Medulla oblongata (tissue), 1 donor: ENCODE measurements at regions not wholly inside any gene's neighbourhood (a gene's known extent, or its start where the extent isn't known, plus 50 kb on each side); places are given as distances from the start of the nearest gene placed in this dataset.
"Not testable (repeated sequence)": the region's sequence is repeated elsewhere in the genome, so short reads cannot be mapped to it uniquely, and the experiment has no call there.

ENCODE experiments used
- DNase-seq: peaks from one replicate; pipeline ENCODE4 v3.0.0-alpha.2; 2015; ENCODE audit errors: extremely low spot score

DNA sequence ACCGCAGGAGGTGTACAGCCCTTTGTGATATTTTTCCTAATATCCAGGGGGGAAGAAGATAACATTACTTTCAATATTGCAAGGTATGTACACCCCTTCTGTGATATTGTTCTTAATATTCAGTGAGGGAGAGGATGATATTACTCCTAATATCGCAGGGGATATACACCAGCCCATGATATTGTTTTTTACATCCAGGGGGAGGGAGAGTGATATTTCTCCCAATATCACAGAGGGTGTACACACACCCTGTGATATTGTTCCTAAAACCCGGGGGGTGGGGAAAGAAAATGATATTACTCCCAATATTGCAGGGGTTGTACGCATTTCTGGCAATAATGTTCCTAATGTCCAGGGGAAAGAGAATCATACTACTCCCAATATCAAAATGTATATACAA lies 58.0 kb upstream of the SLC25A48 start:
- no peak for DNase-seq

DNA sequence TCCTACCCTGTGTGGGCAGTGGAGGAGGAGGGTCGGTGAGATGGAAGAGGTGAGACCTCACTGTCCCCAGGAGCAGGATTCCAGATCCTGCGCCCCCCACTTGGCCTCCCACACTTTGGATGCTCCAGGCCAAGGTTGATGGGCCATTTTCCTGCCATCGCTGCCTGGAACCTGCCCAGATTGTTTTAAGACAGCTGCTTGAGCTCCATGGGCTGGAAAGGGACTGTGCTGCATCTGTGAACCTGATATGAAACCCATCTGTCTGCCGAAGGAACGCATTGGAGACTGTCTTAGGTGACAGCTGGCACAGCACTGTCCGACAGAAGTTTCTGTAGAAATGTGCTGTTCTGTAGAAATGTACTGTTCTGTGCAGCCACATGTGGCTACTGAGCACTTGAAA lies 72.7 kb upstream of the SLC25A48 start:
- no peak for DNase-seq

DNA sequence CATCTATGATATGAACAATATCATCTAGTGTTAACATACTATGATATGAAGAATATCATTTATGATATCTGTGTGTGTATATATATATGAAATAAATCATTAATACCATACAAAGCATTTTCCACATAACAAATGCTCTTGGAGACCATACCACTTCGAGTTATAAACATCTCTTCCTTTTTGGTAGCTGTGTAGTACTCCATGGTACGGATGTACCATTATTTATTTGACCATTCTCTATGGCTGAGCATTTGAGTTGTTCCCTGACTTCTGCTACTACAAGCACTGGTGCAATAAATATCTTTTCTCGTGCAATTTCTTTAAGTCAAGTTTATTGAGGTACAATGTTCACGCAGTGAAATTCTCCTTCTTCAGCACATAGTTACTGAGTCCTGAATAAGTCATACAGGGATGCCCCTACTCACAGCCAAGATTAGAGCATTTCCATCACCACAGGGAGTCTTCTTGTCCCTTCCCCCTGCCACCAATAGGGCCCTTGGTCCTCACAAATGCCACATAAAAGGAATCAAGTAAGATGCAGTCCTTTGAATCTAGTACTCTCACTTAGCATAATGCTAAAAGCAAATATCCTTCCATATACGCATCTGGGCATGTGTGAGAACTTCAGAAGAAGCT lies 75.2 kb upstream of the SLC25A48 start:
- no peak for DNase-seq

DNA sequence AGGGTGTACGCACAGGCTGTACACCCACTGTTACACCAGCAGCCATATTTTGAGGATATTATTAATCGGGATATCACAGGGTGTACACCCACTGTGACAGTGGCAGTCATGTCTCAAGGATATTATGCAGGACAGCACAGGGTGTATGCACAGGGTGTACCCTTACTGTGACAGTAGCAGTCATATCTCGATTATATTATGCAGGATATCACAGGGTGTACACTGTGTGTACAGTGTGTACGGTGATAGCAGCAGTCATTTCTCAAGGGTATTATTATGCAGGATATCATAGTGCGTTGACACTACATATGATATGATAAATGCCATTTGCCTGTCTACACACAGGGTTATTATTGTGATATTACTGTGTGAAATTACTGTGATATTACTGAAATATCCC lies 80.5 kb upstream of the SLC25A48 start:
- DNase-seq: no peak

DNA sequence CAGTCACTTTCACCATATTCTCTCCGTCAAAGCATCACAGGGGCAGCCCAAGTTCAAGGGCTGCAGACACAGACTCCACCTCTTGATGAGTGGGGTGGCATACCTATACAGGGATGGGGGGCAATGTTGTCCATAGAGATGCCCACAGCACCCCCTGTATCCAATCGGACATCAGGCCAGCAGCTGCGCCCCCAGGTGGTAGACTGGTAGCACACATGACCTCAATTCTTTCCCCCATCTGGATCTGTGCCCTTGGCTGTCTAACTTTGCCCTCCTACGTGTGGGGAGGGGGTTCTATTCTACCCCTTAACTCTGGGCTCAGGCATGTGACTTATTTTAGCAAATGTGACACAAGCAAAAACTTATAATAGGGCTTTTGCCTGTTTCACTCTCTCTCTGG lies 84.0 kb upstream of the SLC25A48 start:
- no peak for DNase-seq

DNA sequence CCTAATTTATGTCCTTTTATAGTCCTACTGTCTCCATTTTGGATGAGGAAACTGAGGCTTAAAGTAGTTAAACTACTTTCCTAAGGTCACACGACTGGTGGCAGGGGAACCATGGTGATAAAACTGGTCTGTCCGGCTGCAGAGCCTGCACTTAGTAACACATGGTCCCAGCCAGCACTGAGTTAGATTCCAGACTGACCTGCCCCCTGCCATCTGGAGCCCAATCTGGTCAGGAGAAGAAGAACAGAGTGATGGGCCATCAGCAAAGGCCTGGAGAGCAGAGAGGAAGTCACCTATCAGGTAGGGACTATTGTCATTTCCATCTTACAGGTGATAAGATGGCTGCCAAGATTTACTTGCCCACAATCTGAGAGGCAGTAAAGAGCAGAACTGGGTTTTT lies 86.6 kb upstream of the SLC25A48 start:
- DNase-seq: no peak

DNA sequence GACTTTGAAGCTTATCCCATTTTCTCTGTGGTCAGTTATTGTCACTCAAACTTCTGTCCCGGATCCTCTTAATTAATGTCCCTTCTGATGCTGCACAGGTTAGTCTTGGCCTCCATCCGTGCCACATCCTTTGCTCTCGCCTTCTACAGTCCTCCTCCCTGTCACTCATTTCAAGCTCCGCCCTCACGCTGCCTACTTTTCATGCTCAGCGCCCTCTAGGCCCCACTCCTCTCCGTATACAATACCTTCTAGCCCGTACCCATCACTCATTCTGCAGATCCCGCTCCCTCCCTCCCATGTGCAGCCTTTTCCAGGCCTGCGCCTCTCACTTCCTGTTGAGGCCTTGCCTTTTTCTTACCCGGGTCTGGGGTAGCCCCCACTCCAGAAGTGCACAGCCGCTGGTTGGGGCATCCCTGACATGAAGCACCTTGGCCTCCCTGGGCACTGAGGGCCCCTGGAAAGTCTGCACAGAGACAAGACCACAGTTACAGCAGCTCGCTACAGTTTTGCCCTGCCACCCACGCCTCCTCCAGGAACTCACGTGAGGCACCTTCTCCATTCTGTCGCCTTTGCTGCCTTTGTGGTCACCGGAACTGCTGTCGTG lies 88.5 kb upstream of the SLC25A48 start:
- no peak for DNase-seq

DNA sequence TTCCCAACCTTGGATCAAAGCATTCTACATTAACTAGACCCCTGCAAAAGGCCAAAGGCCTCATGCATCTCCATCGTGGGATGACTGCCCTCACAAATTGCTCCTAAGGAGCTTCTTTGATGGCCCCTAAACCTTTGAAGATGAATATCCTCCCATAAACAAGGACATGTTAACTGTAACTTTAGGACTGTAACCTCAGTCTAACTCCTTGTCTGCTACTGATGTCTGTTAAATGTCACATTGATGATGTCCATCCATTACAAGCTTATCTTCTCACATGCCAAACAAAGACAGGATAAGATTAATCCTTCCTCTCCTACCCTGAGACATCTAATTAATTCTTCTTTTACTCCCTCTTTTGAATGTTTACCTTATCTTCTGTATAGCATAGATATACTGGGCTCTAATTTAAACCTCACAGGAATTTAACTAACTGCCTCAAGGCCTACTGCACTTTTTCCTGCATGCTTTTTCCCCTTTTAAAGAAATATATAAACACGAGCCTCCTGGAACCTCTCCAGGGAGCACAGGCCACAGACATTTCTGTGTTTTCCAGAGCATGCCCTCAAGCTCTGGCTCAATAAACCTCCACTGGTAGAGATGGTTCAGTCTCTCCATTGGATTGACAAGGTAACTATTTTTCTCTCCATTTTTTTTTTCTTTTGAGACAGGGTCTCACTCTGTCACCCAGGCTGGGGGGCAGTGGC lies 90.6 kb upstream of the SLC25A48 start:
- DNase-seq: no peak

DNA sequence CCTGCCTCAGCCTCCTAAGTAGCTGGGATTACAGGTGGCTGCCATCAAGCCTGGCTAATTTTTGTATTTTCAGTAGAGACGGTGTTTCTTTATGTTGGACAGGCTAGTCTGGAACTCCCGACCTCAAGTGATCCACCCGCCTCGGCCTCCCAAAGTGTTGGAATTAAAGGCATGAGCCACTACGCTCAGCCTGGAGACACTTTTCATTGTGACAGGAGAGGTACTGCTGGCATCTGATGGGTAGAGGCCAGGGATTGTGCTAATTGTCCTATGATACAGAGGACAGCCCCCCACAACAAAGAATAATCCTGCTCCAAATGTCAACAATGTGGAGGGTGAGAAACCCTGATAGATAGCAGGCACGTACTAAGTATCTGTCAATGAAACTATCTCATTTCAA lies 91.3 kb upstream of the SLC25A48 start:
- DNase-seq: no peak

DNA sequence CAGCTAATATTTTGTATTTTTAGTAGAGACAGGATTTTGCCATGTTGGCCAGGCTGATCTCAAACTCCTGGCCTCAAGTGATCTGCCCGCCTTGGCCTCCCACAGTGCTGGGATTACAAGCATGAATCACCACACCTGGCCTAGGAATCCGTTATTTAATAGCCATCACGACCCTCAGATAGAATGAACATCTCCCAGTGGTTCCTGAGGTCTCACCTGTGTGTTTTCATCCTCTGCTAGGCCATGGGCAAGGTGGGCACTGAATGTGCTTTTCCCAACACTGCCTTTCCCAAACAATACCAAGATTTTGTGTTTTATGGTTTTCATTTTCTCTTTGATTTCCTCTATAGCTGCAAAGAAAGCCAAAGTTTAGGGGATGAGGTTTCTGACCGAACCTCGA lies 92.2 kb upstream of the SLC25A48 start:
- not testable (repeated sequence) for DNase-seq

DNA sequence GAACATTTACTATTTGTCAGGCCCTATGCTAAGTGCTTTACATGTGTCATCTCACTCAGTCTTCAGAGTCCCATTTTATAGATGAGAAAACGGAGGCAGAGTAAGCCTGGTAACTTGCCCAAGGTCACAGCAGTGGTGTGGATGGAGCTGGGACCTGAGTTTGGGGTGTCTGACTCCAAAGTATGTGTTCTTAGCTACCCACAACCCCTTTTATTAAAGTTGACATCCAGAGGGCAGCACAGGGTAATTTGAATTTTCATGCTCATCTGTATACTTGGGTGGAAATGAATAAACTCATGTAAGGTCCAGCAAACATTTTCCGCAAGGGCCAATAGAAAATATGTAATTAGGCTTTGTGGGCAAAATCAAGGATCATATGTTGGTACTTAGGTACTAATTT lies 93.4 kb upstream of the SLC25A48 start:
- DNase-seq: no peak

DNA sequence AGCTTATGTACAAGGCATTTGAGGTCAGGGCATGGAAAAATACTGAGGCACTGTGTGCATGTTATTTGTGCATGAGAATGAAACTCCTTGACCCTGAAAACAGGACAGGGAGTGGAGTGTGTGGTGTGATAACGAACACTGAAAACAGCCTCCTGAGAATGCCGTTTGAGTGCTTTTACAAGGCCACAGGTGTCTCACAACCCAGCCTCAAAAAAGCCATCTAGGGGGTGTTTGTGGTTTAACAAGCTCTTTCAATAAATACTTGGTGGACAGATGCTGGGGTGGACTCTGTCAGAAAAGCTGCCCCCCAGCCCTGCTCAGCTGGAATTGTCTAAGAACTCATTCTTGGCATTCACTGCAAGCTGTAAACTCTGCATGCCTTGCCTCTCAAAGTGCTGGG lies 94.0 kb upstream of the SLC25A48 start:
- no peak for DNase-seq

DNA sequence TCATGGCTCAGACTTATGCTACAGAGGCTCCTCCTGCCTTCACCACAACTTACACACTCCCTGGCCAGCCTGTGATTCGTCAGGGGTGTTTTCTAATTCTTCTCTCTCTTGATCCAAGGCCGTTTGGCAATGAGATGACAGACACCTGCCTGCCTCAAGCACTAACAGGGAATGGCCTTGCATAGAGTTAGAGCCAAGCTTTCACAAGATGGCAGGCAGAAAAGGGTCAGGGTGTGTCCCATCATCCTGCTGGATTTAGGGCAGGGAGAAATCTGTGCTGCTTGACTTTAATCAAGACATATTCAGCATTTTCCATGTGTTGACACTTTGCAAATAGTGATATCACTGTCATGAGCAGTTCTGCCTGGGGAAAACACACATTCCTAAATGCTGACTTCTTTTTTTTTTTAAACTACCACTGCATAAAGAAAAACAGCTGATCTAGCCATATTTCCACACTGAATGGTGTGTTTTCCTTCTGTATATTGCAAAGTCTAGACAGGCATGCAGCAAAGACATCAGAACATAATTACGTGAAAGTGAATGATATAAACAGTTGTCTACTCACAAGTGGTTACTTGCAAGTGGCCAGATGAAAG lies 95.0 kb upstream of the SLC25A48 start:
- DNase-seq: no peak

DNA sequence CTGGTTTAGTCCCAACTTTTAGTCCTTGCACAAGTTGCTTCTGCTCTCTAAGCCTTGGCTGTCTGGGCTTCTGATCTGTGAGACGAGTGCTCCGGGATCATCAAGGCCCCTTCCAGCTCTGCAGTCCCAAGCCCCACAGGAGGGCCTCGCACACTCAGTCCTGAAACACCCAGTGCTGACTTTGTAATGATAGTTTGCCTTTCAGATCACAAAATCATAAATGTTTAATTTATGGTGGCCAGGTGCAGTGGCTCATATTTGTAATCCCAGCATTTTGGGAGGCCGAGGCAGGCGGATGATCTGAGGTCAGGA lies 95.9 kb upstream of the SLC25A48 start:
- no peak for DNase-seq

DNA sequence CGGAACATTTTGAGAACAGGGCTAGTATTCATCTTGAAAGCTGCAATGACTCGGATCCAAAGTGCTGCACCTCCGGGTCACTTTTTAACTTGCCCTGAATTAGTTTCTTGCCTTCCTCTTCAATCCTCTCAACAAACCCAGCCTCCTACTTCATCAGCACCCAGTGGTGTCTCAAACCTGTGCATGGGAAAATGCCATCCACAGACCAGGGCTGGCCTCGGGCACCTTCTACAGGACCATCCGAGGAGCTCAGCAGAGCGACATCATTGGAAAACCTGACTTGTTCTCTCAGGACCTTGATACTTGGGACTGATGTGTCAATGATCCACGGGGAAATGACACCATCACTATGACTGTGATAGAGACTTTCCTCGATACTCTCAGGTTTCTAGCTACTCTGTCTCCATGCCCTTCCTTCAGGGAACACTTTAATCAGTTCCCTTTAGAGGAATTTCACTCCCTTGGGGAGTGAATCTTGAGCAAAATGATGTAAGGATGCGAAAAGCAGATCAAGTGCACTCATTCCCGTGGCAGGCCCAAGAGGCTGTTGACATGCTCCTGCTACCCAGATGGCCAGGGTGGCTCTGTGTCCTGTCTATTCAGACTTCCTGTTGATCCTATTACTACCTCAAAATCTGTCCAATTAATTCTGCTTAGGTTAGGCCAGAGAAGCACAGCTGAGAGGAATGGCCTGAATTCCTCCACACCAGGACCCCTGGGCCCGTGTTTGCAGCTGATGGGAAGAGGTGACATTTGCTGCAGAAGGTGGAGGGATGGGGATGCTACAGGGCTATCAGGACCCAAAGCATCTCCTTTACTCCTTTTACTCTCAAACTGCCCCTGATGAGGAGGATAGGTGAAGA lies 96.5 kb upstream of the SLC25A48 start:
- no peak for DNase-seq

DNA sequence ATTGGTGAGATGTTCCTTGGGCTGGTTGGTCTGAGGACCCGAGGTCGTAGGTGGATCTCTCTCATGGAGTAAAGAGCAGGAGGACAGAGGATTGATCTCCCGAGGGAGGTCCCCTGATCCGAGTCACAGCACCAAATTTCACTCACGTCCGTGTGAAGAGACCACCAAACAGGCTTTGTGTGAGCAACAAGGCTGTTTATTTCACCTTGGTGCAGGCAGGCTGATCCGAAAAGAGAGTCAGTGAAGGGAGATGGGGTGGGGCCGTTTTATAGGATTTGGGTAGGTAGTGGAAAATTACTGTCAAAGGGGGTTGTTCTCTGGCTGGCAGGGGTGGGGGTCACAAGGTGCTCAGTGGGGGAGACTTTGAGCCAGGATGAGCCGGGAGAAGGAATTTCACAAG lies 97.5 kb upstream of the SLC25A48 start:
- DNase-seq: not testable (repeated sequence)

DNA sequence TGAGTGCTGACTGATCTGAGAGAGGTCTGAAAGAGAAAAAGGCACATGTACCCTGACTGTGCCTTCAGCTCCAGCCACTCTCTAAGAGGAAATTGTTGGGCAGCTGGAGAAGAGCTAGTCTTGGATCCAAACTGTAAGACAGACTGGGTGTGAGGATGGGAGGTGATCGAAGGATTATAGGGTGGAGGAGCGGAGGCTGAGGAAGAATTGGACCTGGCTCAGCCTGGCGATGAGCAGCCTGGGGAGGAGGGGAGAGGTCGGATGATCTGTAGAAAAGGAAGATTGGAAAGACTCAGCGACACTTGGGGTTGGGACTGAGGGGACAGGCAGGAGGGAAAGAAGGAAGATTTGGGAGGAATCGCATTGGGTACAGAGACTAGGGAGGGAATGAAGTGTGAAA lies 98.6 kb upstream of the SLC25A48 start:
- no peak for DNase-seq

DNA sequence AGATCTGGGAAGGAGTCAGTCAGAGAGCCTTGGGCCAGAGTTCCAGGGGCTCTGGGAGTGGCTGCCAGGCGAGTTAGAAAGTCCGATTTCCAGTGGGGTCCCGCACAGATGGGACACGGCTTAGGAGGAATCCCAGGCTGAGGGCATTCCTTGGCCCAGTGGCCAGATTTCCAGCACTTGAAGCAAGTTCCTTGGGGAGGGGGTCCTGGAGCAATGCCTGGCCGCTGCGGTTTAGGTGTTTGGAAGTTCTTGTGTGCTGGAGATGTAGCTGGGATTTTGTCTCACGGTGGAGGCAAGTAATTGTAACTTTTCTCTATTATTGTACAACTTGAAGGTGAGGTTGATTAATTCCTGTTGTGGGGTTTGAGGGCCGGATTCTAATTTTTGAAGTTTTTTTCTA lies 99.5 kb upstream of the SLC25A48 start:
- not testable (repeated sequence) for DNase-seq

DNA sequence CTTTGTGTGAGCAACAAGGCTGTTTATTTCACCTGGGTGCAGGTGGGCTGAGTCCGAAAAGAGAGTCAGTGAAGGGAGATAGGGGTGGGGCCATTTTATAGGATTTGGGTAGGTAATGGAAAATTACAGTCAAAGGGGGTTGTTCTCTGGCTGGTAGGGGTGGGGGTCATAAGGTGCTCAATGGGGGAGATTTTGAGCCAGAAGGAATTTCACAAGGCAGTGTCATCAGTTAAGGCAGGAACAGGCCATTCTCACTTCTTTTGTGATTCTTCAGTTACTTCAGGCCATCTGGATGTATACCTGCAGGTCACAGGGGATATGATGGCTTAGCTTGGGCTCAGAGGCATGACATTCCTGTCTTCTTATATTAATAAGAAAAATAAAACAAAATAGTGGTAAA lies 103.4 kb upstream of the SLC25A48 start:
- DNase-seq: not testable (repeated sequence)

DNA sequence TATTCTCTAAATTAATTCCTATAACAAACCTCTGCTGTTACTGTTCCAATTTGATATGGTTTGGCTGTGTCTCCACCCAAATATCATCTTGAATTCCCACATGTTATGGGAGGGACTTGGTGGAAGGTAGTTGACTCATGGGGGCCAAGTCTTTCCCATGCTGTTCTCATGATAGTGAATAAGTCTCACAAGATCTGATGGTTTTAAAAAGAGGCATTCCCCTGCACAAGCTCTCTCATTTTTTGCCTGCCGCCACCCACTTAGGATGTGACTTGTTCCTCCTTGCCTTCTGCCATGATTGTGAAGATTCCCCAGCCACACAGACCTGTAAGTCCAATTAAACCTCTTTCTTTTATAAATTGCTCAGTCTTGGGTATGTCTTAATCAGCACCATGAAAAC lies 104.3 kb upstream of the SLC25A48 start:
- not testable (repeated sequence) for DNase-seq

DNA sequence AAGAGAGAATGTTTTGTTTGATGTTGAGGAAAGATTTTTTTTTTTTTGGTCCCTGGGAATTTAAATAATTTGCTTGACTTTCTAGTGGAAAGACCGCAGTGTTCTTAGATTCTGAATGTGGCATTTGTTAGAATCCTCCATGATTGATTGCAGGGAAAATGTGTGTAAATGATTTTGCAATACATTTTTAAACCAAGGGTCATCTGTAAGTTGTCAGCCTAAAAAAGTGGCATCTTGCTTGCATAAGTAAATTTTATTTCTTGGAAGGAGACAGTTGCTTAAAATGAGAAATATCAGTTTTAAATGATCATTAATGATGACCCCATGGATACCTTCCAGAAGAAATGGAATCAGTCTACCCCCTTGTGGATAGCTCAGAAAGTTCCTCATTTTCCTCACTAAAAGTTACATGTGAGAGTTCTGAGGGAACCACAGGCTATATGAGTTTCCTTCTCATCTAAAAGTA lies 105.1 kb upstream of the SLC25A48 start:
- peak; percentile 10 for DNase-seq

DNA sequence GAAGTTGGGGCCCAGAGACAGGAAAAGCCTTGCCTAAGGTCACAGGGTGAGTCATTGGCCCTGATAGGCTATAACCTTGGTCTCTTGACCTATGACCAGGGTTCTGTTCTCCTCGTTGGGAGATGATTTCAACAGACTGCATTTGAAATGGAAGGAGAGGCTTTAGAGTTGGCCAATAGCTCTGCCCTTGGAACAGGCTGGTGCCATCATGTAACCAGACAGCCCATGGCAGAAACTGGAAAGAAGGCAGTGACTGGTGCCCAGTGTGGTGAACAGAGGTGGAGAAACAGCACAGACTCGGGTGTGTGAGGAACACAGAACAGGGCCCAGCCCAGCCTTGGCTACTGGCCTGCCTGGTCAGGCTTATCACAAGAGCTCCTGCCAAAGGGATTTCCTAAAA lies 109.8 kb upstream of the SLC25A48 start:
- DNase-seq: no peak
